Loucy (cell line): ENCODE measurements at regions not wholly inside any gene's neighbourhood (a gene's known extent, or its start where the extent isn't known, plus 50 kb on each side); places are given as distances from the start of the nearest gene placed in this dataset.

Experiments used
- CTCF ChIP-seq: fragments of 200-600 bp; sonication (generic); conservative IDR thresholded peaks from 2 replicates; pipeline ENCODE4 v1.5.1; 2014; ENCODE audit warnings: mild to moderate bottlenecking, antibody characterized with exemption, low read length
- EZH2phosphoT487 ChIP-seq: fragments of 200-600 bp; IDR thresholded peaks from 2 replicates; pipeline ENCODE4 v1.6.1; 2018; ENCODE audit warnings: antibody characterized with exemption, mild to moderate bottlenecking, moderate library complexity, borderline replicate concordance

- TF ChIP-seq CTCF: no peak
- TF ChIP-seq EZH2phosphoT487: no peak
Observed at GRCh38 chr5:159763562-159763961, 152.7 kb upstream of the ADRA1B start.
